Hindlimb muscle (tissue), 1 donor: ENCODE measurements at regions not wholly inside any gene's neighbourhood (a gene's known extent, or its start where the extent isn't known, plus 50 kb on each side); places are given as distances from the start of the nearest gene placed in this dataset.

Source experiments
- DNase-seq: peaks from one replicate; pipeline ENCODE4 v3.0.0-alpha.2; 2013

GRCh38 chr13:42658019-42658418 is 84.1 kb downstream of the TNFSF11 start:
- DNase-seq = no peak

GRCh38 chr13:42660333-42660965 is 86.5 kb downstream of the TNFSF11 start:
- DNase-seq = no peak

DNA sequence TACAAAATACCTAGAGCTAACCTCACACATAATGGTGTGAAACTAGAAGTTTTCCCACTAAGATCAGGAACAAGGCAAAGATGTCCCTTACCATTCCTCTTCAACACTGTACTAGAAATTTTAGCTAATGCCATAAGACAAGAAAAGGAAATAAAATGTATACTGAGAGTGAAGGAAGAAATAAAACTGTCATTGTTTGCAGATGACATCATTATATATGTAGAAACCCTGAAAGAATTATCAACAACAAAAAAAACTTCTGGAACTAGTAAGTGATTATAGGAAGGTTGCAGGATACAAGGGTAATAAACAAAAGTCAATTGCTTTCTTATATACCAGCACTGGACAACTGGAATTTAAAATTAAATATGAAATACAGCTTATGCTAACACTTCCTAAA is 93.7 kb downstream of the TNFSF11 start:
- DNase-seq = no peak

- no peak for DNase-seq
Measured at GRCh38 chr13:42671502-42671901, 97.5 kb downstream of the TNFSF11 start.

DNA sequence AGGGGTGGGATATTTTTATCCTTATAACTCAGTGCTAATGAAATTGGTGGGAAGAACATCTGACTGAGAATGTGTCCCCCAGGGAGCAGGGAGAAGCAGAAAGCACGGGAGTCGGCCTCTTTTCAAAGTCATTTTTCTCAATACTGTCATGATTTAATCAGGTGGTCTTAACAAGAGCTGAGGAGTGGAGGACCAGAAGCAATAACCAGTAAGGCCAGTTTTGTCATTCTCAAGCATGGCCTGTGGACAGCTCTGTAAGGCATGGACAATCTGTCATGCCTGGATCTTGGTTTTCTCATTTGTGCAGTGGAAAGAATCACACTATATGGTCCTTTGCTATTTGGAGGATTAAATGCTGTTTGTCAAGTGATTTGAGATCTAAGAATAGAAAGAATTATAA is 99.7 kb downstream of the TNFSF11 start:
- DNase-seq = no peak

DNA sequence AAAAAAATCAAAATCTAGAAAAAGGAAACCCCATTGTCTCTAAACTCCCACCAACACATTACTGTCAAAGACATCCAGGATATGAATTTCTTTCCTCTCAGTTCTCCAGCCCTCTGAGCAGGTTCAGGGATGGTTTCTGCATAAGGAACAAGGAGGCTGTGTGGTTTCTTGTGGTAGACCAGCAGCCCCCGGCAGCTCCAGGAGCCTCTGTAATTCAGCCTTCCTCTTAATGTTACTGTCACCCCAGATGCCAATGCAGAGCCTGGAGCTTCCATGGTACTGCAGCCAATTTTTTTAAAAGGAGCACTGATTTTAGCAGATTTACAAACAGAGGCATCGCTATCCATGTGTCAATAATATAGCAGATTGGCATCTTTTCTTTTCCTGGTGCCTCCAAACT is 100.6 kb upstream of the FAM216B start:
- no peak for DNase-seq

- DNase-seq = no peak
Measured at GRCh38 chr13:42681326-42682100, 99.9 kb upstream of the FAM216B start.

DNA sequence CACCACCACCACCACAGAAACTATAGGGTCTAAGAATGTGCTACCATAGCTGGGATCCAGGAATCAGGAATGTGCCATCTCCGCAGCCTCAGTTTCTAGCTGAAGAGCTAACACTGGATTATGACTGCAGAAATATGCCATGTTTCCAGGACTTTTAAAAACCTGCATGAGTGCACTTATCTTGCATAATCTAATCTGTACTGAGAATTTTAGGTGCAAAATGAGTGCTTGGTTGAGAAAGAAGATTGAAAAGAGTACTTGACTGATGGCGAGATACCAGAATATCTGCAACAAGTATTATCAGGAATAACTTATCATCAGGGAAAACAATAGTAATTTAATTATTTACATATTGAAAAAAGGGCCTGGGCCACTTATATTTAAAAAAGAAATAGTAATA is 97.2 kb upstream of the FAM216B start:
- no peak for DNase-seq

- DNase-seq = no peak
Measured at GRCh38 chr13:42685751-42686150, 95.6 kb upstream of the FAM216B start.

GRCh38 chr13:42686165-42686564 is 95.2 kb upstream of the FAM216B start:
- DNase-seq = no peak

DNA sequence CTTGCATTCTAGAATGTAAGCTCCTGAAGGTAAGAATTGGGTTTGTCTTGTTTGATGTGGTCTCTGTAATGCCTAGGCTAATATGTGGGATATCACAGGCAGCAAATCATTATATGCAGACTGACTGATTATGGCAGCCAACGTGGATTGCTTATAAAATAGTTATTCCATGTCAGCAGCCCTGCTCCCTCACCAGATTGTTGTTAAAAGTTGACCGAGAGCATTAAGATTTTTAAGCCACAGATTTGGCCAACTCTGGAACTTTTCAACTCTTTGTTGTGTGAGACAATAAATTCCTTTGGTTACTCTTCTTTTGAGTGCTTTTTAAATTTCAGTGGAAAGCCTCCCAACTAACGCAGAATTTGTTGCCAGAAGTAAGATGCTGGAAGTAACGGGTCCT is 92.6 kb upstream of the FAM216B start:
- no peak for DNase-seq

- no peak for DNase-seq
Measured at GRCh38 chr13:42696191-42696590, 85.2 kb upstream of the FAM216B start.

DNA sequence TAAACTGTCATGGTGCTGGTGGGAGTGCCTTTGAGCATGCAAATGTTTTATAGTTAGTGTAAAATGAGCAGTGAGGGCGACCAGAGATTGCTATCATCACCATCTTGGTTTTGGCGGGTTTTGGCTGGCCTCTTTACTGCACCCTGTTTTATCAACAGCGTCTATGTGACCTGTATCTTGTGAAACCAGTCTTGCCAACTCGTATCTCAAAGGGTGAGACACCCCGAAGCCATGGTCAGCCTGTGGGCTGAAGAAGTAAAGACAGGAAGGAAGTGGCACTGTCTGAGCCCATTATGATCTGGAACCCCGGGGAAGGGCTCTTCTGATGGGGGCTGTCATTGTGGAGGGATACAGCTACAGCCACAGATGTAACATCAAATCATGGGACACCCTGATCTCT is 81.5 kb upstream of the FAM216B start:
- no peak for DNase-seq

- DNase-seq = peak; percentile 13
Measured at GRCh38 chr13:42702716-42703115, 78.7 kb upstream of the FAM216B start.

GRCh38 chr13:42703740-42704139 is 77.6 kb upstream of the FAM216B start:
- no peak for DNase-seq

DNA sequence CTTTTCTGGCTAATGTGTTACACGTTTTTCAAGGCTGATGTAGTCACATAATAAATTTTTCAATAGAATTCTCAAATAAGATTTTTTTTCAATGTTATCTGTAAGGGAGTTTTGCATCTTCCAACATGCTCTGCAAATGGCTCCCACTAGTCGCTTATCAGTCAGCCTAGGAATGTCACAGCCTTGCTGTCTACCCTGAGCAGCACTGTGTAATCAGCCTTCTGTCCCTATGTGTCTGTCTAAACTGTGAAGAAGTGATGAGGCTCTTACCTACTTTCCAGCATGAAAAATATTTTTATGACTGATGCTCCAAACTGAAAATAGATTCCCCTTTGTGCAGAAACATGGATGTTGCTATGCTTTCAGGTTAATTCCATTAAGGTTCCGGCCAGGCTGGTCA is 75.1 kb upstream of the FAM216B start:
- DNase-seq = no peak

- DNase-seq = no peak
Measured at GRCh38 chr13:42707048-42707447, 74.3 kb upstream of the FAM216B start.

- DNase-seq = no peak
Measured at GRCh38 chr13:42707586-42707985, 73.8 kb upstream of the FAM216B start.

- no peak for DNase-seq
Measured at GRCh38 chr13:42708391-42708790, 73.0 kb upstream of the FAM216B start.

DNA sequence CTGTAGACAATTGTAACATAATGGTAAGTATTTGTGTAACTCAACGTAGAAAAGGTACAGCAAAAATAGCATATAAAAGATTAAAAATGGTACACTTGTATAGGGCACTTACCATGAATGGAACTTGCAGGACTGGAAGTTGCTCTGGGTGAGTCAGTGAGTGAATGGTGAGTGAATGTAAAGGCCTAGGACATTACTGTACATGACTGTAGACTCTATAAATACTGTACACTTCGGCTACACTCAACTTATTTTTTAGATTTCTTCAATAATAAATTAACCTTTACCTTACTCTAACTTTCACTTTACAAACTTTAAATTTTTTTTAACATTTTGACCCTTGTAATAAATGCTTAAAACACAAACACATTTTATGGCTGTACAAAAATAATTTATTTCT is 72.1 kb upstream of the FAM216B start:
- DNase-seq = no peak

- DNase-seq = no peak
Measured at GRCh38 chr13:42715909-42716308, 65.5 kb upstream of the FAM216B start.

DNA sequence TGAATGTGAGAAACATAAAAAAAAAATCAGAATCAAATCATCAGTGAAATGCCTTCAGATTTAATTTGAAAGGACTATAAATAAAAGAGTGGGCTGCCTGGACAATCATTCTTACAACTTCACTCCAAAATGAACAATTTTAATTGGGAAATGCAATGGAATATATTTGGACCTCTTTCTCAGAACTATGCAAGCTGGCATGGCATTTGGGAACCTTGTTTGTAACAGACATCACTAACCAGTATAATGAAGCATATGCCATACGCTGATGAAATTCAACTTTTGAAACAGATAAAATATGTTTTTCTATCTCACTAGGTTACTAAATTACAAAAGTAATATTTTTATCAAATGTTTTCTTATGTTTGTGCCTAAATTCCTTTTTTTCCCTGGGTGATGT is 64.2 kb upstream of the FAM216B start:
- no peak for DNase-seq

DNA sequence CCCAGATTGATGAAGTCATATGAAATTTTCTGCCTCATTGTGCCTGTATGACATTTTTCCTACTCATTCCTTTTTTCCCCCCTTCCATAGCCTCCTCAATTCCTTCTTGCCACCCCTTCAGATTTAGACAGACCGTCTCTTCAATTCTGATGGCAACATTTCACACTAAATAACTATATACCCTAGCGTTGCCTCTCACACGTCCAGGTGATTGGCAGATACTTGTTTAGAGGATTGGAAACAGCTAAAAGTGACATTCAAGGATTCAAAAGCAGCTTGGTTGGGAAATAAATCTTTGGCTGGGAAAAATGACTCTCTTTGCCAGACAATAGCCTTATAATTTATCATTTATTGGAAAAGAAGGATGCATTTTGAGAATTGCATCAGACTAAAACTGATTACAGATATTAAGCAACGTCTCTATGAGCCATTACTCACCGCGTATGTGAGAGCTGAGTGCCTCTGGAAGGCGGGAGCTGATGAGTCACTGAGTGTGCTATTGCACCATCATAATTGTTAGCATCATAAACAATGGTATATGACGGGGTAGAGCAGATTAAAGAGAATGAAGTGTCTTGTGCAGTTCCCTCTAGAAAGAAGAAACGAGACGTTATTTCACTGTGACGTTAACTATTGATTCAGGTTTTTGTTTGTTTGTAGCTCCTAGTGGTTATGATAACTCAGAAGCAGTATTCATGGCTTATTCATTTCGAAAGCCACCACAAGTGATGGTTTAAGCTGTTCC is 61.1 kb upstream of the FAM216B start:
- no peak for DNase-seq

- no peak for DNase-seq
Measured at GRCh38 chr13:42720858-42721219, 60.5 kb upstream of the FAM216B start.
